Choroid plexus epithelial cell (primary cell): ENCODE measurements at regions not wholly inside any gene's neighbourhood (a gene's known extent, or its start where the extent isn't known, plus 50 kb on each side); places are given as distances from the start of the nearest gene placed in this dataset.
"Not testable (repeated sequence)": the region's sequence is repeated elsewhere in the genome, so short reads cannot be mapped to it uniquely, and the experiment has no call there.

ENCODE experiments used
- DNase-seq: peaks from one replicate; pipeline ENCODE4 v3.0.0-alpha.2; 2010; ENCODE audit warnings: low read depth
- H3K4me3 ChIP-seq: 2 replicates; pipeline ENCODE4 v1.5.1; 2011; ENCODE audit warnings: low read depth, mild to moderate bottlenecking, control low read depth, low read length, moderate library complexity
- TF ChIP-seq, protein P1 (sequence below): conservative IDR thresholded peaks from 2 replicates; pipeline ENCODE4 v1.5.1; 2011; ENCODE audit warnings: low read depth, mild to moderate bottlenecking, control low read depth, inconsistent platforms, low read length, moderate library complexity

DNA sequence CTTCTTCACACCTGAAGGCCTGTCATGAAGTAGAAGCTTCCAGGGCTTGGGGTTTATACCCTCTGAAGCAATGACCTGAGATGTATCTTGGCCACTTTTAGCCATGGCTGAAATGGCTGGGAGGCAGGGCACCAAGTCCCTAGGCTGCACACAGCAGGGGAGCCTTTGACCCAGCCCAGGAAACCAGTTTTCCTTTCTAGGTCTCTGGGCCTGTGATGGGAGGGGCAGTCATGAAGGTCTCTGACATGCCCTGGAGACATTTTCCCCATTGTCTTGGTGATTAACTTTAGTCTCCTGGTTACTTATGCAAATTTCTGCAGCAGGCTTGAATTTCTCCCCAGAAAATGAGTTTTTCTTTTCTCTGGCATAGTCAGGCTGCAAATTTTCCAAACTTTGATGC lies 511.0 kb upstream of the KLHL4 start:
- TF ChIP-seq, protein P1, sequence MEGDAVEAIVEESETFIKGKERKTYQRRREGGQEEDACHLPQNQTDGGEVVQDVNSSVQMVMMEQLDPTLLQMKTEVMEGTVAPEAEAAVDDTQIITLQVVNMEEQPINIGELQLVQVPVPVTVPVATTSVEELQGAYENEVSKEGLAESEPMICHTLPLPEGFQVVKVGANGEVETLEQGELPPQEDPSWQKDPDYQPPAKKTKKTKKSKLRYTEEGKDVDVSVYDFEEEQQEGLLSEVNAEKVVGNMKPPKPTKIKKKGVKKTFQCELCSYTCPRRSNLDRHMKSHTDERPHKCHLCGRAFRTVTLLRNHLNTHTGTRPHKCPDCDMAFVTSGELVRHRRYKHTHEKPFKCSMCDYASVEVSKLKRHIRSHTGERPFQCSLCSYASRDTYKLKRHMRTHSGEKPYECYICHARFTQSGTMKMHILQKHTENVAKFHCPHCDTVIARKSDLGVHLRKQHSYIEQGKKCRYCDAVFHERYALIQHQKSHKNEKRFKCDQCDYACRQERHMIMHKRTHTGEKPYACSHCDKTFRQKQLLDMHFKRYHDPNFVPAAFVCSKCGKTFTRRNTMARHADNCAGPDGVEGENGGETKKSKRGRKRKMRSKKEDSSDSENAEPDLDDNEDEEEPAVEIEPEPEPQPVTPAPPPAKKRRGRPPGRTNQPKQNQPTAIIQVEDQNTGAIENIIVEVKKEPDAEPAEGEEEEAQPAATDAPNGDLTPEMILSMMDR: no peak

DNA sequence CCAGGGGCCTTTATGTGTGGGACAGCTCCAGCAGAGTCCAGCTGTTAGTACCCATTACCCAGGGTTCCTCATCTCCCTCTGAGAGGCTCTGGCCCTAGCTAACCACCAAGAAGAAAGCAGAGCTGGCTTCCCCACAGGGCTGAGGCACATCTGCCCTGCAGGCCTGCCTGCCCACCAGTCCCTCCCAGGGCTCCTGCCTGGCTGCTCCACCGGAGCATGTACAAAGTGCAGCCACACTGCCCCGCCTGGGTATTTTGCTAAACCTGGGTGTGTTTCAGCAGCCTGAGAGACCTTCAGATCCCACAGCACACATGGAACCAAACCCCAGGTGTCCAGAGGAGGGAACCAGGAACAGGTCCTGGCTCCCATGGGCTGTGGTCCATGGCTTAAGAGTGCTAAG lies 500.4 kb upstream of the KLHL4 start:
- DNase-seq: no peak
- TF ChIP-seq, protein P1: no peak
- H3K4me3 ChIP-seq: no peak overlapping the region

More for the DNA sequence above, 511.0 kb upstream of the KLHL4 start:
- no peak overlapping the region for H3K4me3 ChIP-seq
- DNase-seq: no peak

DNA sequence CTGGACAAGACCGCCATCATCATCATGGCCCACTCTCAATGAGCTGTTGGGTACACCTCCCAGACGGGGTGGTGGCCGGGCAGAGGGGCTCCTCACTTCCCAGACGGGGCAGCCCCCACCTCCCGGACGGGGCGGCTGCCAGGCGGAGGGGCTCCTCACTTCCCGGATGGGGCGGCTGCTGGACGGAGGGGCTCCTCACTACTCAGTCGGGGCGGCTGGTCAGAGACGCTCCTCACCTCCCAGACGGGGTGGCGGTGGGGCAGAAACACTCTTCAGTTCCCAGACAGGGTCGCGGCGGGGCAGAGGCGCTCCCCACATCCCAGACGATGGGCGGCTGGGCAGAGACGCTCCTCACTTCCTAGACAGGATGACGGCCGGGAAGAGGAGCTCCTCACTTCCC lies 484.5 kb upstream of the KLHL4 start:
- DNase-seq, H3K4me3 ChIP-seq: not testable (repeated sequence)

GRCh38 chrX:87045352-87045751 lies 472.2 kb upstream of the KLHL4 start:
- no peak overlapping the region for H3K4me3 ChIP-seq
- no peak for DNase-seq
- TF ChIP-seq, protein P1: no peak

- H3K4me3 ChIP-seq: no peak overlapping the region
- DNase-seq: no peak
- TF ChIP-seq, protein P1: no peak
These were observed 468.0 kb upstream of the KLHL4 start for GRCh38 chrX:87049567-87049966.

- DNase-seq: no peak
- TF ChIP-seq, protein P1: no peak
- H3K4me3 ChIP-seq: no peak overlapping the region
These were observed 454.0 kb upstream of the KLHL4 start for GRCh38 chrX:87063642-87064041.

GRCh38 chrX:87064502-87064901 lies 453.1 kb upstream of the KLHL4 start:
- DNase-seq: no peak
- H3K4me3 ChIP-seq: no peak overlapping the region
- TF ChIP-seq, protein P1: no peak
